ENCODE measurements at regions not wholly inside any gene's neighbourhood (a gene's known extent, or its start where the extent isn't known, plus 50 kb on each side); places are given as distances from the start of the nearest gene placed in this dataset.

DNA sequence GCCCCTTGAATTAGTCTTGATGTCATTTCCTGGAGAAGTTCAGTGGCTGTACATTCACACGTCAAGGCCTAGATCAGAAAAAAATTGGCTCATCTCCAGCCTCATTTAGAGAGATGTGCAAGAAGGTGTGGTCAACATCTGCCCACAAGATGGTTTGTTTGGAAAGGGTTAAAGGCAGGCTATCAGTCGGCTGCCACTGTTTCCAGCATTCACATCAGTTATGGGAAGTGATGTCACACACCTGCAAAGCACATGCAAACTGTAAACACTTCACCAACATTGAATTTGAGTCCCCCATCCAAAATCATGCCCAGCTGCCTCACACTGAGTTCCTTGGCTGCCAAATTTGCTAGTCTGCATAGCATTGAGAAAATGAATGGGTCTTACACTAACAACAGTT, 498.3 kb upstream of the INTU start:
- TF ChIP-seq, protein P1, sequence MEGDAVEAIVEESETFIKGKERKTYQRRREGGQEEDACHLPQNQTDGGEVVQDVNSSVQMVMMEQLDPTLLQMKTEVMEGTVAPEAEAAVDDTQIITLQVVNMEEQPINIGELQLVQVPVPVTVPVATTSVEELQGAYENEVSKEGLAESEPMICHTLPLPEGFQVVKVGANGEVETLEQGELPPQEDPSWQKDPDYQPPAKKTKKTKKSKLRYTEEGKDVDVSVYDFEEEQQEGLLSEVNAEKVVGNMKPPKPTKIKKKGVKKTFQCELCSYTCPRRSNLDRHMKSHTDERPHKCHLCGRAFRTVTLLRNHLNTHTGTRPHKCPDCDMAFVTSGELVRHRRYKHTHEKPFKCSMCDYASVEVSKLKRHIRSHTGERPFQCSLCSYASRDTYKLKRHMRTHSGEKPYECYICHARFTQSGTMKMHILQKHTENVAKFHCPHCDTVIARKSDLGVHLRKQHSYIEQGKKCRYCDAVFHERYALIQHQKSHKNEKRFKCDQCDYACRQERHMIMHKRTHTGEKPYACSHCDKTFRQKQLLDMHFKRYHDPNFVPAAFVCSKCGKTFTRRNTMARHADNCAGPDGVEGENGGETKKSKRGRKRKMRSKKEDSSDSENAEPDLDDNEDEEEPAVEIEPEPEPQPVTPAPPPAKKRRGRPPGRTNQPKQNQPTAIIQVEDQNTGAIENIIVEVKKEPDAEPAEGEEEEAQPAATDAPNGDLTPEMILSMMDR (IDR thresholded peaks at IDR 0.05) = no peak
- no peak for TF ChIP-seq POLR2A (IDR thresholded peaks at IDR 0.05)
- TF ChIP-seq POLR2AphosphoS5 (IDR thresholded peaks at IDR 0.05) = no peak
